Breast epithelium (tissue), 3 donors: ENCODE measurements at regions not wholly inside any gene's neighbourhood (a gene's known extent, or its start where the extent isn't known, plus 50 kb on each side); places are given as distances from the start of the nearest gene placed in this dataset.

Experiments used
- POLR2AphosphoS5 ChIP-seq, 3 donors: sonication (generic); formaldehyde crosslinking; IDR thresholded peaks; one replicate each; pipeline ENCODE4 v1.6.1; 2017; ENCODE audit warnings: antibody characterized with exemption in 3 of 3
- TF ChIP-seq, protein P1 (sequence below), 3 donors: fragments of 450-650 bp; IDR thresholded peaks; one replicate each; pipeline ENCODE4 v1.5.1; 2016 to 2017; ENCODE audit warnings: antibody characterized with exemption in 3 of 3, mild to moderate bottlenecking in 3 of 3, moderate library complexity in 3 of 3

GRCh38 chr14:85358136-85358785, 171.7 kb upstream of the FLRT2 start:
- TF ChIP-seq, protein P1, sequence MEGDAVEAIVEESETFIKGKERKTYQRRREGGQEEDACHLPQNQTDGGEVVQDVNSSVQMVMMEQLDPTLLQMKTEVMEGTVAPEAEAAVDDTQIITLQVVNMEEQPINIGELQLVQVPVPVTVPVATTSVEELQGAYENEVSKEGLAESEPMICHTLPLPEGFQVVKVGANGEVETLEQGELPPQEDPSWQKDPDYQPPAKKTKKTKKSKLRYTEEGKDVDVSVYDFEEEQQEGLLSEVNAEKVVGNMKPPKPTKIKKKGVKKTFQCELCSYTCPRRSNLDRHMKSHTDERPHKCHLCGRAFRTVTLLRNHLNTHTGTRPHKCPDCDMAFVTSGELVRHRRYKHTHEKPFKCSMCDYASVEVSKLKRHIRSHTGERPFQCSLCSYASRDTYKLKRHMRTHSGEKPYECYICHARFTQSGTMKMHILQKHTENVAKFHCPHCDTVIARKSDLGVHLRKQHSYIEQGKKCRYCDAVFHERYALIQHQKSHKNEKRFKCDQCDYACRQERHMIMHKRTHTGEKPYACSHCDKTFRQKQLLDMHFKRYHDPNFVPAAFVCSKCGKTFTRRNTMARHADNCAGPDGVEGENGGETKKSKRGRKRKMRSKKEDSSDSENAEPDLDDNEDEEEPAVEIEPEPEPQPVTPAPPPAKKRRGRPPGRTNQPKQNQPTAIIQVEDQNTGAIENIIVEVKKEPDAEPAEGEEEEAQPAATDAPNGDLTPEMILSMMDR (IDR thresholded peaks at IDR 0.05): no peak
- no peak for TF ChIP-seq POLR2AphosphoS5 (IDR thresholded peaks at IDR 0.05)
